Gastroesophageal sphincter (tissue), 4 donors: ENCODE measurements at regions not wholly inside any gene's neighbourhood (a gene's known extent, or its start where the extent isn't known, plus 50 kb on each side); places are given as distances from the start of the nearest gene placed in this dataset.

Experiments used
- ATAC-seq: fragments of 150-250 bp; one replicate; pipeline ENCODE4 v1.9.1; 2016; ENCODE audit warnings: mild to moderate bottlenecking, moderate library complexity
- H3K27ac ChIP-seq, 4 donors: fragments of 200-600 bp; sonication (generic) in 3 of 4; 1 replicate in 3 of 4; 2 replicates in 1 of 4; pipeline ENCODE4 v1.5.1; 2016 to 2019
- H3K27me3 ChIP-seq: fragments of 200-600 bp; sonication (generic); one replicate; pipeline ENCODE4 v1.5.1; 2019
- H3K36me3 ChIP-seq, 2 donors: fragments of 200-600 bp; sonication (generic); one replicate each; pipeline ENCODE4 v1.5.1; 2019; ENCODE audit warnings: control low read depth in 1 of 2
- H3K4me1 ChIP-seq, 3 donors: fragments of 200-600 bp; sonication (generic); 1 replicate in 2 of 3; 2 replicates in 1 of 3; pipeline ENCODE4 v1.5.1; 2016 to 2019; ENCODE audit warnings: control low read depth in 2 of 3
- H3K4me3 ChIP-seq, 2 donors: fragments of 200-600 bp; sonication (generic); one replicate each; pipeline ENCODE4 v1.5.1; 2019; ENCODE audit warnings: mild to moderate bottlenecking in 1 of 2, moderate library complexity in 1 of 2
- H3K9me3 ChIP-seq, 3 donors: fragments of 200-600 bp; sonication (generic); one replicate each; pipeline ENCODE4 v1.5.1; 2017 to 2019; ENCODE audit warnings: control low read depth in 2 of 3
- EP300 ChIP-seq: sonication (generic); formaldehyde crosslinking; IDR thresholded peaks from one replicate; pipeline ENCODE4 v1.6.1; 2017; ENCODE audit warnings: antibody characterized with exemption, mild to moderate bottlenecking
- POLR2A ChIP-seq, 2 donors: fragments of 450-650 bp; IDR thresholded peaks; one replicate each; pipeline ENCODE4 v1.6.1; 2017; ENCODE audit warnings: antibody characterized with exemption in 2 of 2, mild to moderate bottlenecking in 2 of 2, moderate library complexity in 1 of 2
- POLR2AphosphoS5 ChIP-seq: sonication (generic); formaldehyde crosslinking; IDR thresholded peaks from one replicate; pipeline ENCODE4 v1.6.1; 2017; ENCODE audit warnings: antibody characterized with exemption
- WGBS, 2 donors: methylation state at CpG; one replicate each; pipeline ENCODE4 v1.1.5; 2018; ENCODE audit warnings: low coverage in 1 of 2; 5-methylcytosine and 5-hydroxymethylcytosine counted together
- TF ChIP-seq, protein P1 (sequence below), 4 experiments: fragments of 200-600 bp in 2 of 4; fragments of 450-650 bp in 2 of 4; sonication (generic) in 1 of 4; IDR thresholded peaks; one replicate each; pipeline ENCODE4 v1.5.1; 2017 to 2019; ENCODE audit warnings: antibody characterized with exemption in 4 of 4, mild to moderate bottlenecking in 2 of 4, moderate library complexity in 2 of 4

DNA sequence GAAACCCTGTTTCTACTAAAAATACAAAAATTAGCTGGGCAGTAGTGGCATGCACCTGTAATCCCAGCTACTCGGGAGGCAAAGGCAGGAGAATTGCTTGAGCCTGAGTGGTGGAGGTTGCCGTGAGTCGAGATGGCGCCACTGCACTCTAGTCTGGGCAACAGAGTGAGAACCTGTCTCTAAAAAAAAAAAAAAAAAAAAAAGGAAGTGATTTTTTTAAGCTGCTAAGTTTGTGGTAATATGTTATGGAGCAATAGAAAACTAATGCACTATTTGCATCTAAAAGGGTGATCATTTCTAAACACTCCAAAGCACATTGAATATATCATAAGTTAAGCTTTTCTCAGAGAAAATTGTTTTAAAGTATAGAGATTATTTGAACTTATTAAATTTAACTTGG, 244.8 kb upstream of the SPAG17 start:
- no peaks in the 10 kb centered on the region for H3K4me1 ChIP-seq
- no peak overlapping the region for H3K27ac ChIP-seq
- TF ChIP-seq EP300 (no peak), POLR2AphosphoS5 (no peak), POLR2A (IDR thresholded peaks at IDR 0.05) (no peak)
- TF ChIP-seq, protein P1, sequence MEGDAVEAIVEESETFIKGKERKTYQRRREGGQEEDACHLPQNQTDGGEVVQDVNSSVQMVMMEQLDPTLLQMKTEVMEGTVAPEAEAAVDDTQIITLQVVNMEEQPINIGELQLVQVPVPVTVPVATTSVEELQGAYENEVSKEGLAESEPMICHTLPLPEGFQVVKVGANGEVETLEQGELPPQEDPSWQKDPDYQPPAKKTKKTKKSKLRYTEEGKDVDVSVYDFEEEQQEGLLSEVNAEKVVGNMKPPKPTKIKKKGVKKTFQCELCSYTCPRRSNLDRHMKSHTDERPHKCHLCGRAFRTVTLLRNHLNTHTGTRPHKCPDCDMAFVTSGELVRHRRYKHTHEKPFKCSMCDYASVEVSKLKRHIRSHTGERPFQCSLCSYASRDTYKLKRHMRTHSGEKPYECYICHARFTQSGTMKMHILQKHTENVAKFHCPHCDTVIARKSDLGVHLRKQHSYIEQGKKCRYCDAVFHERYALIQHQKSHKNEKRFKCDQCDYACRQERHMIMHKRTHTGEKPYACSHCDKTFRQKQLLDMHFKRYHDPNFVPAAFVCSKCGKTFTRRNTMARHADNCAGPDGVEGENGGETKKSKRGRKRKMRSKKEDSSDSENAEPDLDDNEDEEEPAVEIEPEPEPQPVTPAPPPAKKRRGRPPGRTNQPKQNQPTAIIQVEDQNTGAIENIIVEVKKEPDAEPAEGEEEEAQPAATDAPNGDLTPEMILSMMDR (IDR thresholded peaks at IDR 0.05) = no peak
- WGBS, 2 donors = 67 to 76% methylated on average over 1 to 2 of the region's 4 CpGs
- no peak overlapping the region for H3K4me3 ChIP-seq
- ATAC-seq = no peak
- no peaks in the 10 kb centered on the region for H3K27me3 ChIP-seq
- H3K36me3 ChIP-seq = no peaks in the 10 kb centered on the region
- H3K9me3 ChIP-seq = no peaks in the 10 kb centered on the region

DNA sequence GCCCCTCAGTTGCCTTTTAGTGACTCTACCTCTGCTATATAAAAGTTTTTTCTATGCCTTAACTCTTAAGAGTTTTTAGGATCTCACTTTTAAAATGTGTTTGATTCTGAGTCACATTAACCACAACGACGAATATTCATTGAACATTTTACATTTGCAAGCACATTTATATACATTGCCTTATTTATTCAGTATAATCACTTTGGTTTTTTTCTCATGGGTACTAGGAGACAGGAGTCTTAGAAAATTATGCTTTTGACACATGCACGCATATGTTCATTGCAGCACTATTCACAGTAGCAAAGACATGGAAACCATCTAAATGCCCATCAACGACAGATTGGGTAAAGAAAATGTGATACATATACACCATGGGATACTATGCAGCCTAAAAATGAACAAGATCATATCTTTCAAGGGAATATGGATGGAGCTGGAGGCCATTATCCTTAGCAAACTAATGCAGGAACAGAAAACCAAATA, 236.9 kb upstream of the SPAG17 start:
- Histone ChIP-seq H3K27ac (no peak overlapping the region), H3K9me3 (no peaks in the 10 kb centered on the region), H3K4me1 (no peaks in the 10 kb centered on the region), H3K27me3 (no peaks in the 10 kb centered on the region), H3K4me3 (no peak overlapping the region), H3K36me3 (no peaks in the 10 kb centered on the region)
- 91 to 95% methylated on average over 4 of the region's 4 CpGs for WGBS, 2 donors
- TF ChIP-seq POLR2A (IDR thresholded peaks at IDR 0.05) (no peak), POLR2AphosphoS5 (no peak), EP300 (no peak)
- TF ChIP-seq, protein P1 (IDR thresholded peaks at IDR 0.05) = no peak
- no peak for ATAC-seq

DNA sequence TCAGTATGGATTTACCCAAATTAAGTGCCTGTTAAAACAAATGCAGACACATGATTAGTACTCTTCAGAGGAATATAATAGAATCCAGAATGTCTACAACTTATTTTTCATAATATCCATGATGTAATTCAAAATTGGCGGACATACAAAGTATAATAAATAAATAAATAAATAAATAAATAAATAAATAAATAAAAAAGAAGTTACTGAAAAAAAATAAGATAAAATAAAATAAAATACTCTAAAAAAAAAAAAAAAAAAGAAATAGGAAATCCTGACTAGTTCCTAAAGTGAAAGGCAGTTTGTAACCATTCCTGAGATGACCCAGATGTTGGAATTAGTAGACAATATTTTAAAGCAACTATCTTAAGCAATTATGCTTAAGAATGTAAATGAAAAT, 219.0 kb upstream of the SPAG17 start:
- Histone ChIP-seq H3K36me3 (no peaks in the 10 kb centered on the region), H3K9me3 (peaks cover 0 to 24% (median 0%) of the 10 kb centered on the region in 3 donors), H3K4me3 (no peak overlapping the region), H3K27me3 (no peaks in the 10 kb centered on the region), H3K4me1 (no peaks in the 10 kb centered on the region), H3K27ac (no peak overlapping the region)
- 100% methylated on average over 1 of the region's 1 CpG; no CpG with 5 or more reads in 1 of the 2 donors for WGBS, 2 donors
- TF ChIP-seq EP300 (no peak), POLR2AphosphoS5 (no peak), POLR2A (IDR thresholded peaks at IDR 0.05) (no peak)
- TF ChIP-seq, protein P1 (IDR thresholded peaks at IDR 0.05) = no peak
- ATAC-seq = no peak

DNA sequence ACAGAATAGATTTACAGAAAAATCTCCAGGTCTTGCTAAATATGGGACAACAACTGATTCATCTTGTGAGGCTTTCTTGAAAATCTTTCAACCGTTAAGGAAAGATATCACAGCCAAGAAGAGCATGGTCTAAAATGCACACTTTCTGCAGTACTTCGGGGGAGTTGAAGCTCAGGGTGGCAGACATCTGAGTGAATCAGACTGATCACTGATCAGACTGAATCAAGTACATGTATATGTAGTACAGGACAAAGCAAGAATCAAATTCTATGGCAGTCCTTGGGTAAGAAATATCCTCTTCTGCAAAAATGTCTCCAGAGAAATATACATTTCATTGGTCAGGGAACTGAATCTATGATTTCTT, 212.4 kb upstream of the SPAG17 start:
- Histone ChIP-seq H3K36me3 (no peaks in the 10 kb centered on the region), H3K27me3 (no peaks in the 10 kb centered on the region), H3K27ac (no peak overlapping the region), H3K4me3 (no peak overlapping the region), H3K4me1 (peaks cover 4 to 16% (median 7%) of the 10 kb centered on the region in 3 donors), H3K9me3 (no peaks in the 10 kb centered on the region)
- TF ChIP-seq POLR2A (IDR thresholded peaks at IDR 0.05) (no peak), POLR2AphosphoS5 (no peak), EP300 (no peak)
- TF ChIP-seq, protein P1 (IDR thresholded peaks at IDR 0.05) = no peak
- ATAC-seq = no peak
- WGBS, 2 donors = 28 to 35% methylated on average over 2 of the region's 2 CpGs

DNA sequence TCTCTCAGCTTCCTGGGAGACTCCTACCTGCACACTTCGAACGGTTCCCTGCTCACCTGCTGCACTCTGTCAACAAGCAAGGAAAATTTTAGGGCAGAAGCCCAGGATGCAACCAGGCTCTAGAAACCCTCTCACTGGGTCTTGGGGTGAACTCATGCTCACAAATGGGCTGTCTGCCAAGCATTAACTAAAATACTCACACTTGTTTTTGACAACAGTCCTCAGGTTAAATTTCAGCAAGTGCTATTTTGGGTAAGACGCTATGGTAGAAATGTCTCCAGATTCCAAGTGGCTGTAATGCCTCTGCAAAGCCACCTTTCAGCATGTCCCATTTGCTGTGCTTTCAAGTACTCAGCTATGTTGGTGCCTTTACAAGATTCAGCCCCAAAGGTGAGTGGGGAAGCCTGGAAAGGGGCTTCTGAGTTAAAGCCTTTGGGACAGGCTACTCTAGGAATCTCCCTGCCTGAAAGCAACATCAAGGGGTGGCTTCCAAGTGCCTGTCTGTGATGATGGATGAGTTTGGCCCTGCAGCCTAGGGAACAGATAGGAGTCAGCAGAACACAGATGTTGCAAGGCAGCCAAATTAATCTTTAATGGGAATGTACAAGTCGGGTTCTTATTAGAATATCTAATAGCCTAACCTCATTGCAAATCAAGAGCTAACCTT, 211.9 kb upstream of the SPAG17 start:
- no peaks in the 10 kb centered on the region for H3K27me3 ChIP-seq
- TF ChIP-seq POLR2A (IDR thresholded peaks at IDR 0.05) = no peak
- H3K4me1 ChIP-seq = peaks cover 4 to 16% (median 7%) of the 10 kb centered on the region in 3 donors
- ATAC-seq = no peak
- WGBS, 2 donors = 21 to 50% methylated on average over 2 to 4 of the region's 4 CpGs
- no peak overlapping the region for H3K4me3 ChIP-seq
- no peaks in the 10 kb centered on the region for H3K36me3 ChIP-seq
- no peak overlapping the region for H3K27ac ChIP-seq
- no peaks in the 10 kb centered on the region for H3K9me3 ChIP-seq
